Right atrium auricular region (tissue), 2 donors: ENCODE measurements at regions not wholly inside any gene's neighbourhood (a gene's known extent, or its start where the extent isn't known, plus 50 kb on each side); places are given as distances from the start of the nearest gene placed in this dataset.

Source experiments
- DNase-seq: peaks from one replicate; pipeline ENCODE4 v3.0.0-alpha.2; 2019; ENCODE audit warnings: low spot score
- H3K27ac ChIP-seq, 2 donors: fragments of 200-600 bp; sonication (generic); 1 replicate in 1 of 2; 2 replicates in 1 of 2; pipeline ENCODE4 v1.5.1; 2016 to 2019
- H3K27me3 ChIP-seq, 2 donors: fragments of 200-600 bp; sonication (generic); one replicate each; pipeline versions ENCODE4 v1.5.1 to v1.6.0; 2017 to 2019
- H3K36me3 ChIP-seq: fragments of 200-600 bp; sonication (generic); one replicate; pipeline ENCODE4 v1.5.1; 2016
- H3K4me1 ChIP-seq, 2 donors: fragments of 200-600 bp; sonication (generic); one replicate each; pipeline versions ENCODE4 v1.5.1 to v1.6.0; 2017 to 2019
- H3K4me3 ChIP-seq, 2 donors: fragments of 200-600 bp; sonication (generic); 1 replicate in 1 of 2; 2 replicates in 1 of 2; pipeline ENCODE4 v1.5.1; 2017 to 2019; ENCODE audit warnings: mild to moderate bottlenecking in 1 of 2, moderate library complexity in 1 of 2
- H3K9me3 ChIP-seq, 2 donors: fragments of 200-600 bp; sonication (generic); one replicate each; pipeline ENCODE4 v1.5.1; 2019
- CTCF ChIP-seq, 2 donors: fragments of 200-600 bp; sonication (generic); IDR thresholded peaks; one replicate each; pipeline ENCODE4 v1.5.1; 2019; ENCODE audit warnings: antibody characterized with exemption in 2 of 2

GRCh38 chr2:194557993-194558392, 1099.0 kb upstream of the SLC39A10 start:
- no peak for TF ChIP-seq CTCF (IDR thresholded peaks at IDR 0.05)
- Histone ChIP-seq H3K27ac (no peak overlapping the region), H3K27me3 (no peaks in the 10 kb centered on the region), H3K4me1 (no peaks in the 10 kb centered on the region), H3K9me3 (peaks cover 0 to 6% of the 10 kb centered on the region in 2 donors), H3K4me3 (no peak overlapping the region), H3K36me3 (no peaks in the 10 kb centered on the region)
- no peak for DNase-seq

GRCh38 chr2:194556629-194557028, 1100.4 kb upstream of the SLC39A10 start:
- TF ChIP-seq CTCF (IDR thresholded peaks at IDR 0.05), result no peak
- H3K9me3 ChIP-seq, result peaks cover 0 to 6% of the 10 kb centered on the region in 2 donors
- no peak overlapping the region for H3K27ac ChIP-seq
- H3K4me1 ChIP-seq, result no peaks in the 10 kb centered on the region
- no peaks in the 10 kb centered on the region for H3K27me3 ChIP-seq
- H3K36me3 ChIP-seq, result no peaks in the 10 kb centered on the region
- DNase-seq, result no peak
- H3K4me3 ChIP-seq, result no peak overlapping the region

GRCh38 chr2:194553980-194554379, 1103.0 kb upstream of the SLC39A10 start:
- H3K4me1 ChIP-seq, result no peaks in the 10 kb centered on the region
- no peak for TF ChIP-seq CTCF (IDR thresholded peaks at IDR 0.05)
- no peak overlapping the region for H3K4me3 ChIP-seq
- H3K27me3 ChIP-seq, result no peaks in the 10 kb centered on the region
- H3K27ac ChIP-seq, result no peak overlapping the region
- H3K36me3 ChIP-seq, result no peaks in the 10 kb centered on the region
- no peak for DNase-seq
- no peaks in the 10 kb centered on the region for H3K9me3 ChIP-seq

- no peaks in the 10 kb centered on the region for H3K9me3 ChIP-seq
- no peak overlapping the region for H3K27ac ChIP-seq
- no peak for DNase-seq
- H3K36me3 ChIP-seq, result no peaks in the 10 kb centered on the region
- H3K4me1 ChIP-seq, result no peaks in the 10 kb centered on the region
- no peak for TF ChIP-seq CTCF (IDR thresholded peaks at IDR 0.05)
- no peak overlapping the region for H3K4me3 ChIP-seq
- H3K27me3 ChIP-seq, result no peaks in the 10 kb centered on the region
Measured at GRCh38 chr2:194550702-194551101, 1106.3 kb upstream of the SLC39A10 start.

- H3K4me3 ChIP-seq, result no peak overlapping the region
- no peaks in the 10 kb centered on the region for H3K27me3 ChIP-seq
- no peaks in the 10 kb centered on the region for H3K9me3 ChIP-seq
- DNase-seq, result no peak
- H3K4me1 ChIP-seq, result no peaks in the 10 kb centered on the region
- no peak overlapping the region for H3K27ac ChIP-seq
- H3K36me3 ChIP-seq, result no peaks in the 10 kb centered on the region
- TF ChIP-seq CTCF (IDR thresholded peaks at IDR 0.05), result no peak
Measured at GRCh38 chr2:194549387-194549786, 1107.6 kb upstream of the SLC39A10 start.

- TF ChIP-seq CTCF (IDR thresholded peaks at IDR 0.05), result no peak
- no peak for DNase-seq
- no peaks in the 10 kb centered on the region for H3K4me1 ChIP-seq
Measured at GRCh38 chr2:194545978-194546377, 1111.0 kb upstream of the SLC39A10 start.

More at GRCh38 chr2:194545978-194546377, 1111.0 kb upstream of the SLC39A10 start:
- Histone ChIP-seq H3K27me3 (no peaks in the 10 kb centered on the region), H3K27ac (no peak overlapping the region), H3K36me3 (no peaks in the 10 kb centered on the region), H3K4me3 (no peak overlapping the region), H3K9me3 (peaks cover 0 to 6% of the 10 kb centered on the region in 2 donors)
